ENCODE measurements at regions not wholly inside any gene's neighbourhood (a gene's known extent, or its start where the extent isn't known, plus 50 kb on each side); places are given as distances from the start of the nearest gene placed in this dataset.

DNA sequence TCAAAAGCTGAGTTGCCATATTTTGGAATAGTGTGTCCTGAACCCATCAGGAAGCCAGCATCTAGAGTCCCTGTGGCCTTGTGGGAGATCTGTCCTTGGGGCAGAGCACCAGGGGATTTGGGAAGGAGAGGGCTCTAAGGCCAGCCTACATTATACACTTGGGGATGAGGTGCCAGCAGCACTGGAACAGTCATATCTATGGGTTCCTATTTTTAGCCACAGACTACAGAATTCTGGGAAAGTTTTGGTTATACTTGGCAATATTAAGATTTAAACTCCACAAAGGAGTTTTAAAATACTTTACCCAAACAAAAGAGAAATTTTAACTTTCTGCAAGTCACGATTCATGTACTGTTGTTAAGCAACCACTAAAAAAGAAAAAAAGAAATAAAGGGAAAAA, 405.7 kb upstream of the MMADHC start:
- DNase-seq, result no peak

DNA sequence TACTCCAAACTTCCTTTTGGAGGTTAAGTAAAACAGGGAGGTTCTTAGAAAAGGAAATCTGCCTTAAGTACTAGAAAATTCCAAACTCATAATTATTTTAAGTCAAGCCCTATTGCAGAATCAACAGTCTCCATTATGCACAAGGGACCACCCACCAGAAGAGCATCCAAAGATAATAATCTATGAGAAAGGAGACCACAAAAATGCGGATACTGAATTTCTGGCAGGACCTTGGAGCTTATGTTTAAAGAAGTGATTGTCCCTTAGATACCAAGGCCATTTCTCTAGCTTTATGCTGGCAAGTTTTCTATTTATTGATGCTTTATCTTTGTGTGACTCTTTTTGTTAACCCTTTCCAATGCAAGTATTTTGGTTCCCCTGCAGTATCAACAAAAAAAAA, 404.0 kb upstream of the MMADHC start:
- peak; percentile 83 for DNase-seq

DNA sequence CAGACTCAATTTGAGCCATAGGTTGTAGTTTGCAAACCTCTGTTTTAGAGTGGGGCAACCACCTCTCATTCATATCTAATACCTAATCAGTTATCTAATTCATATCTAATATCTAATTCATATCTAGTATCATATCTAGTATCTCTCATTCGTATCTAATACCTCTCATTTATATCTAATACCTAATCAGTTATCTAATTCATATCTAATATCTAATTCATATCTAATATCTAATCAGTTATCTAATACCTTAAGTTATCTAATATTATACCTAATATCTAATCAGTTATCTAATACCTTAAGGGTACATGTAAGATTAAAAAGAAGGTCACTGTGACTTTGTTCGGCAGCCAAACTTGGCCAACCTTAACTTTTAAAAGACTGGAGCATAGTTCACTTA, 403.4 kb upstream of the MMADHC start:
- DNase-seq, result no peak

DNA sequence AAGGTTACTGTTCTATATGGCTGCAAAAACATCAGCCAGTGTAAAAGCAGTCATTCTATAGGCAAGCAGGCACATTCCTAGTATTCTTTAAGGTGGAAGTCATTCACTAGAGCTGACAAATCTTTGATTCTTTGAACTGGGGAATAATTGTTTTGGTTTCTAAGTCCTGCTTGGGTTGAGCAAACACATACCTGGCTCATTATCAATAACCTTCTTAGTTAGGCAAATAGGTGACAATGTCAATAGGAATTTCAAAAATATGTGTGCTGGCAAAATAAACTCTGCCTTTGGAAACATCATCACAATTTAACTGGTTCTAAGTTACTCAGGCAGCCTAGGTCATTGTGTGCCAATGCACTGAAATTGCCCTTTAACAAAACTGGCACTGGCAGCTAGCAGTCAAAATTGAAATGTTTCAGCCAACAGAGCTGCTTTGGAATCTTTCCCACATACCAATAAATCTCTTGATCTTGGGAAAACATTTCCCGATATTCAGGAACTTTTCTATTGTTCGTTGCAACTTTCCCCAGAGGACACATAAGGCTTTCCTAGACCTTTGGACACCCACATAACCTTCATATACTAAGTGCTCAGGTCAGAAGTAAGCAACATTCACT, 402.0 kb upstream of the MMADHC start:
- peak; percentile 59 for DNase-seq

DNA sequence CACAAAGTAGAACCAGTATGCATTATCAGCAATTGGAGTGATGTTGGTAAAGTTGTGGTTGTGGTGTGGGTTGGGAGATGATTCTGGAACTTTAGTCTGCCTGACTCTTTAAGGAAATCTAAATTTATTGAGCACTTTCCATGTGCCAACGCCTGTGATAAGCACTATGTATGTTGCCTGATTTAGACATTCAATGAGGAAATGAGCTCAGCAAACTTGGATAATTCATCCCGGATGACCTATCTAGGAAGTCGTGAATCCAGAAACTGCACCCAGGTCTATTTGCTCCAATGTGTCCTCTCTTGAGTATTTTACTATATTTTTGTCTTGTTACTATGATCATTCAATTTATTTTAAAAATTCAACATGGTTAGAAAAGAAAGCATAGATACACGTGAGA, 400.8 kb upstream of the MMADHC start:
- DNase-seq, result no peak

DNA sequence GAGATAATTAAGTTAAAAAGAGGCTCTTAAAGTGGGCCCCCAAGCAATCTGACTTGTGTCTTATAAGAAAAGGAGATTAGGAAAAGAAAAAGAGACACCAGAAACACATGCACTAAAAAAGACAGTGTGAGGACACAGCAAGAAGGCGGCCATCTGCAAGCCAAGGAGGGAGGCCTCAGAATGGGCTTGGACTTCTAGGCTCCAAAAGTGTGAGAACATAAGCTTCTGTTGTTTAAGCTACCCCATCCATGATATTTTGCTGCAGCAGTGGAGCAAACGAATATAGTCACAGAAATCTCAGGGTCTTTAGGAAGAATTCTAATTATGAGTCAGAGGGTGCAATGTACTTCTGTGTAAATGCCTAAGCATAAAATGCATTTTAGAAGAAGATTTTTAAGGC, 399.3 kb upstream of the MMADHC start:
- no peak for DNase-seq

DNA sequence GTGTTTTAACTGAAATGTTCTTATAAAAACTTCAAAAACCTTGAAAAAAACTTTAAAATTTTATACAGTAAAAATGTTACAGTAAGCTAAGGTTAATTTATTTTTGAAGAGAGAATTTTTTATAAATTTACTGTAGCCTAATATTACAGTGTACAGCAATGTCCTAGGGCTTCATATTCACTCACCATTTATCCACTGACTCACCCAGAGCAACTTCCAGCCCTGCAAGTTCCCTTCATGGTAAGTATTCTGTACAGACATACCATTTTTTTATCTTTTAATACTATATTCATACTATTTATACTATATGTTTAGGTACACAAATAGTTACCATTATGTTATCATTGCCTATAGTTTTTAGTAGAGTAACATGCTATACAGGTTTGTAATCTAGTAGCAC, 396.7 kb upstream of the MMADHC start:
- DNase-seq, result no peak

DNA sequence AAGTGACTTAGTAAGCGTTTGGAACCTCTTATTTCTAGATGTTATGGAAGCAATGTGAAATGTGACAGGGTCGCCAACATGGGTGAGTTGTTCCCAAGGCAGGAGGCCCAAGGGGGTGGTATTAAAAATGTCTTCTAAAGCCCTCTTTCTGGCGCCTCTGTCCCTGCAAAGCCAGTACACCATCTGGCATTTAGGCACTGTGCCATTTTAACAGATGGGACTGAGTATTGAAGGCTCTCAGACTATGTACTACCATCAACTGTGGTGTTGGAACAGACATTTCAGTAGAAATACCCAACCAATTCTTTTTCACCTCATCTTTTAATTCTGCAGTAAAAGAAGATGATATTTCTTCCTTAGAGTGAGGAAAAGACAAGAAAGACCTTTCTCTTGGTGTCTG, 384.5 kb upstream of the MMADHC start:
- peak; percentile 5 for DNase-seq

DNA sequence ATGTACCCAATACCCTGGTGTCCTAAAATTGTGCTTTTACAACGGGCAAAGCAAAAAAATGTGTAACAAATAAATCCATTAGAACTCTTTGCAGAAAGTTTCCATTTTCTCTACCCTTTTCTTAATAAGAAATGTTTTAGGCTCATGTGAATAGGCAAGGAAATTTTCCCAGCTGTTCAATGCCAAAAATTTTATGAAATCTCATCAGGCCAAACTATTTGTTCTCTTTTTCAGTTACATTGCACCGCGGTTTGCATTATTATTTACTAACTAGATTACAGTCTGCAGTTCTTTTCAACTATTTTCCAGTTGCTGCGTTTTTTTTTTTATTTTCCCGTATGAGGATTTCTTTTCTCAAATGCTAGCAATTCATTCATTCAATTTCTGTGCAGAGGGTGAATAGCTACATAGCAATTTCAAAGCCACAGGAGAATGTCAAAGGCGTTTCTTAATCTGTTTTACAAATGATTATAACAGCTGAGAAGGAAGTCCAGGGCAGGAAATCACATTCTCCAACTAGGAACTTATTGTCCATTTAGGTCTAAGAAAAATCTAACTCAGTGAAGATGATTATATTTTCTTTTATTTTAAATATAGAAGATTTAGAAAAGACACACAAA, 367.5 kb upstream of the MMADHC start:
- DNase-seq, result no peak

DNA sequence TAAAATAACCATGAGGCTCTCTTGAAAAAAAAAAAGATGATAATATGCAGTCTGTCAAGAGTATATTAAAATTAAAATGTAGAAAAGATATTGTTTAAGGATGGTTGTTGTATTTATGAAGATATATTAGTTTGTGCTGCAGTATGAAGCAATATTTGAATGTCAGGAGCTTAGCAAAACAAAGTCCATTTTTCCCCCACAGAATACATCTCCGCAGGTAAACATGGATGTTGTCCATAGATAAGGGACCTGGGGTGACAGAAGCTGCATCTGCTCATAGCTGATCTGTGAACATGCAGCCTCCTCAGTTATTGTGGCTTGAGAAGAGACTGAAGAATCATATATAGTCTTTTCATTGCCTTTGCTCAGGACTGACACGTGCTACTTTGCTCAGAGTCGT, 366.1 kb upstream of the MMADHC start:
- no peak for DNase-seq

DNA sequence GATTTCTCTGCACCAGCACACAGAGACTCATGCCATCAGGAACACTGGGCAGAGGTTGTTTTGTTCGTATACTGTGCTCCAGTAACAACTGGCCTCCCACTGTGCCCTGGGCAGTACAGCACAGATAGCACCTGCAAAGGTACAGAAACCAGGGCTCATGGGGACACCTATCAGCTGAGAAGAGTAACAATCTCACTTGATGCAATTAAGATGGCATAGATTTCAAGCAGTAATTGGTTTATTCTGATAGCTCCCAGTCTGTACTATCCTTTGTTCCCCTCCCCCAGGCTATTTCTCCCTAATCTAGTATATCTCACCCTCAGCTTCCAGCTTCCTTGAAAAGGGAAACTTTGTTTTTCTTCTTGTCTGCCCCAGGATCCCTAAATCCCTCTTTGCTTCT, 343.9 kb upstream of the MMADHC start:
- DNase-seq, result no peak

DNA sequence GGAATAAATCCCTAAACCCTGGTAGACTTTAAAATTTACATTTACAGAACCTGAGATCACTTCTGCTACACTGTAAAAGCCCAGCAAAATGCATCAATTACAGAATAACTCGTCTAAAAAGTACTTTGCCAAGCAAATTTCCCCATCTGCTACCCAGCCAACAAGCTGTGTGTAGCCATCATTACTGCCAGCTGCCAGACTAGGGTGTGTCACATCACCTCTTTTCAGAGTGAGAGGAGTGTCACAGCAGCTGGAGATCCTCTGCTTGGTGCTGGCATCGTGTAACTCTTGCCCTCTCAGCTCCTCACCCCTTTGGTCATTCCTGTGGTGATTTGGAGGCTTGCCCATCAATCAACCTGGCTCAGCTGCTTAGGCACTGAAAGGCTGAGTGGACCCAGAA, 340.4 kb upstream of the MMADHC start:
- DNase-seq, result no peak

DNA sequence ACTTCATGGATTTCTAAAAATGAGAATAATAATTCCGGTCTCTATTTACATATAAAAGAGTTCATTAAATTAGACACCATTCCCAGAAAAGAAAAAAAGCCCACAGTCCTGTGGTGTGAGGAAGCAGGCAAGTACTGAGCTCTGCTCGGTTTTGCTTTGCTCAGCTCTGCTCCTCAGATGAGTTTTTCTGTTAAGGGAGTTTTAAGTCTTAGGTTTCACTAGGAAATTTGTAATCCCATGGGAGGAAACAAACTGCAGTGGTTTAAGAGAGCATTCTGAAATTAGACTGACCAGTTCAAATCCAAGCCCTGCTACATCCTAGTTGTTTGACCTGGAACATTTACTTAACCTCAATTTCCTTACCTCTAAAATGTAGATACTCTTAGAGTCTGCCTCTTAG, 338.6 kb upstream of the MMADHC start:
- DNase-seq, result no peak

DNA sequence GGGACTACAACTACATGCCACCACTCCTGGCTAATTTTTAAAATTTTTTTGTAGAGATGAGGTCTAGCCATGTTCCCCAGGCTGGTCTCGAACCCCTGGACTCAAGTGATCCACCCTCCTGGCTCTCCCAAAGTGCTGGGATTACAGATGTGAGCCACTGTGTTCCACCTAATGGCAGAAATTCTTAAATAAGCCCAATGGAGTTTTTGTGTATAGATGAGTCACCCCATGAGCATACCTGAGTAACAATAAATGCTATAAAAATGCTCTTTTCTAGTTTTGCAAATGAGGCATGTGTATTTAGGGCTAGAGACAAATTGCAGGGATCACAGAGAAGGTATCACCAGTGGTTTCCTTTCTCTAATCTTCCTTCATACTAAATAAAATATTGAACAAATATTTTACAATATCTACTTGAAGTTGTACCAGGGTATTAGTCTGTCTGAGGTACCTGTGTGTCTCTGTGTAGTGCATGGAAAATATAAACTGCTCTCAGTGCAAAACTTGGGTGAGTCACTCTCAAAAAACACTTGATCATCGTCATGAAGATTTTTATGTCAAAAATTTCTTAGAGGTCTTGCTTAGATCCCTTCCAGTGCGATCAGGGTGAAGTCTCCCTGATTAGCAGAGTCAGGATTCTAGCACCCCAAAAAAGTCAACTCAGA, 337.1 kb upstream of the MMADHC start:
- no peak for DNase-seq

DNA sequence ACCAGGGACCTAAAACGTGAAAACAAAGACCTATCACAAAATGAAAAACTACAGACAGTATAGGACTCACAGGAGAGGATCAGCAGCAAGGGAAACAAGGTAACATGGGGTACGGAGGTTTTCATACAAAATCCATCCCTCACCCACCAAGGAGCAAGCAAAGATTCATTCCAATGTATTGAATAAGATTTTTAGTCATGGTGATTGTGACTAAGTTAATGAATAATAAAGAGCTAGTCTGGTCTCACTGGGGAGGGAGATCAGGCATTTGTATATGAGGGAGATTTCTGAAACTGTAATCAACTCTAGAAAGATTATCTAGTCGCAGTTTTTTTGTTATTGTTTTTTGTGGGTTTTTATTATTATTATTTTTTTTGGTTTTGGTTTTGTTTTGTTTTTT, 336.5 kb upstream of the MMADHC start:
- DNase-seq, result peak; percentile 41

DNA sequence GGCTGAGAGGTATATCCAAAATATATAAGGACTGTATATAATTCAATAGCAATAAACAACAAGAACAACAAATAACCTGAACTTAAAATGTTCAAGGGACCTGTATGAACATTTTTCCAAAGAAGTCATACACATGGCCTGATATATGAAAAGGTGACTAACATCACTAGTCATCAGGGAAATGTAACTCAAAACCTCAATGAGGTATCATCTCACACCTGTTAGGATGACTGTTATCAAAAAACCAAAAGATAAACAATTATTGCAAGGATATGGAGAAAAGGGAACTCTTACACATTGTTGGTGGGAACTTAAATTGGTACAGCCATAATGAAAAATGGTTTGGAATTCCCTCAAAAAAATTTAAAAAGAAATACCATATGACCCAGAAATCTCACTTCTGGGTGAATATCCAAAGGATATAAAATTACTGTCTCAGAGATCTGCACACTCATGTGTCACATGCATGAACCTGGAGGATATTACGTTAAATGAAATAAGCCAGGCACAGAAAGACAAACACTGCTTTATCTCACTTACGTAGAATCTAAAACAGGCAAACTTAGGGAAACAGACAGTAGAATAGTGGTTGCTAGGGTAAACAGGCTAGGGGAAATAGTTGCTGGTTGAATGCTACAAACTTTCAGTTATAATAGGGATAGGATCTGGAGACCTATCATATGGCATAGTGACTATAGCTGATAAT, 334.5 kb upstream of the MMADHC start:
- DNase-seq, result no peak

DNA sequence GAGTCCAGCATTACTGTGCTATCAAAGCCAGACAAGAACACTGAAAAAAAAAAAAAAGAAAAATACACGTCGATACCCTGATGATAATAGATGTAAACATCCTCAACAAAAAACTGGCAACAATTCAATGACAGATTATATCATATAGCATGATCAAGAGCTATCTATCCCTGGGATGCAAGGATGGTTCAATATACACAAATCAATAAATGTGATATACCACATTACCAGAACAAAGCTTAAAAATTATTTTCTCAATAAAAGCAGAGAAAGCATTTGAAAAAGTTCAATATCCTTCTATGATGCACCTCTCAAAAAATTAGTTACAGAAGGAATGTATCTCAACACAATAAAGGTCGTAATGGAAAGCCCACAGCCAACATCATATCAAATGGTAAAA, 332.8 kb upstream of the MMADHC start:
- DNase-seq, result no peak

DNA sequence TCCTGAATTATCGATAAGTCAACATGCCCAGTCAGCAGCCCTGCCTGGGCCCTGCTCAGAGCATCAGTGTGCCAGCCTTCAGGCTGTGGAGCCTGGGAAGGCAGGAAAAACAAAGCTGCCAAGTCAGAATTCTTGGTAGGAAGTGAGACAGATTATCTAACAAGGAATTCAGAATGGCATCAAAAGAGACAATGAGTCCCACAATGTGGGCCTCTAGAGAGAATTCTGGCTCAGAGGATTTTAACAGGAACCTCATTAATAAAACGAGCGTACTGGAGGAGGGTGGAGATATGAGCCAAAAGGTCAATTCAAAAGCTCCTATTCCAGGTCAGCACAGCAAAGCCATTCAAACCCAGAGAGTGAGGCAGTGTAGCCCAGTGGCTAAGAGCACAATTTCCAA, 327.6 kb upstream of the MMADHC start:
- DNase-seq, result no peak

DNA sequence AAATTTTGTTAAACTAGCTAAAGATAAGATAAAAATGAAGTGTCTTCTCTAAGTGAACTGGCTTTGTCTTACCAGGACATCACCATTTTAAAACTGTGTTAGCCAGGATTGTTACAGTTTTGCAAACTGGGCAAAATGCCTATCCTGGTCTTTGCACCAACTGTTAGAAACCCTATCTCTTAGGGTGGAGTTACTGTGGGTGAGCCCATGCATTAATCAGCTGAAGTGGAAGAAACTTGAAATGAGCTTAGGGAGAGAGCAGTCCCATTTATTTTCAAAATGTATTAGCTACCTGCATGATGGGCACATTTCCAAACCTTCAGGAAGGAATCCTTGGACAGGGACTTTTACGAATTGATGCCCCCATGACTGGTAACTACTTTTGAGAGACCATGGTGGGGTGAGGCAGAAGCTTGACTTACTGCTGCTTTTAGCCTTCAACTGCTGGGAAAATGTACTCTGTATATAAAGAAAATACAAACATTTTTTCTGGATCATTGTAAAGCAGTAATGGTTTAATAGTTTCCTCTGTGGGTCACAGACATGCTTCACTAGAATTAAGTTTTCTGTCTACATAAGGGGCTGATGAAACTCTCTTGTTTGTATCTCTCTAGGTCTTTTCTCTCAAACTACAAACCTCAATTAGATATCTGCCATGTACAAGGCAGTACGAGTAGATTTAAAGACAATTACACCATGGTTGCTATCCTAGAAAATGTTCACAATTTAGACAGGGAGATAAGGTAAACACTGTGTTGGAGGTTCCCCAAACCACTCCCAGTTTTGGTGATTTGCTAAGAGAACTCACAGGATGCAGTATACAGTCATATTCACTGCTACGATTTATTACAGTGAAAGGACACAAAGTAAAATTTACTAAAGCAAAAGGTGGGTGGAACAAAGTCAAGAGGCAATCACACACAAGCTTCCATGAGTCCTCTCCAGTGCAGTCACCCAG, 321.4 kb upstream of the MMADHC start:
- DNase-seq, result no peak

DNA sequence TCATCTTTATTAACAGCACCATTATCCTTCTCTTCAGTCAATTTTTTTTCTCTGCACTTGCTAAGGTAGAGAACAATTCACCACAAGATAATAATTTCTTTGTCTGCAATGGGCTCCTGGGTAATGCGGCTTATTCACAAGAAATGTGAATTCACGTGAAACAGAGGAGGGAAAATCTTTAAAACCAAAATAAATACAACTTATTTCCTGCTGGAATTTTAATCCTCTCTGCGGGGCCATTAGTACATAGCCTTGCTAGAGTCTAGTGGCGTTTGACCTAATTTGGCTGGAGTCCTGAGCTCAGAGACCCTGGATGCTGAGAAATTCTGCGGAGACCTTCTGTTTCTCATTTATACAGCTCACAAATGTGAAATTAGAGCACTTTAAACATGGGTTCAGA, 319.3 kb upstream of the MMADHC start:
- no peak for DNase-seq

DNA sequence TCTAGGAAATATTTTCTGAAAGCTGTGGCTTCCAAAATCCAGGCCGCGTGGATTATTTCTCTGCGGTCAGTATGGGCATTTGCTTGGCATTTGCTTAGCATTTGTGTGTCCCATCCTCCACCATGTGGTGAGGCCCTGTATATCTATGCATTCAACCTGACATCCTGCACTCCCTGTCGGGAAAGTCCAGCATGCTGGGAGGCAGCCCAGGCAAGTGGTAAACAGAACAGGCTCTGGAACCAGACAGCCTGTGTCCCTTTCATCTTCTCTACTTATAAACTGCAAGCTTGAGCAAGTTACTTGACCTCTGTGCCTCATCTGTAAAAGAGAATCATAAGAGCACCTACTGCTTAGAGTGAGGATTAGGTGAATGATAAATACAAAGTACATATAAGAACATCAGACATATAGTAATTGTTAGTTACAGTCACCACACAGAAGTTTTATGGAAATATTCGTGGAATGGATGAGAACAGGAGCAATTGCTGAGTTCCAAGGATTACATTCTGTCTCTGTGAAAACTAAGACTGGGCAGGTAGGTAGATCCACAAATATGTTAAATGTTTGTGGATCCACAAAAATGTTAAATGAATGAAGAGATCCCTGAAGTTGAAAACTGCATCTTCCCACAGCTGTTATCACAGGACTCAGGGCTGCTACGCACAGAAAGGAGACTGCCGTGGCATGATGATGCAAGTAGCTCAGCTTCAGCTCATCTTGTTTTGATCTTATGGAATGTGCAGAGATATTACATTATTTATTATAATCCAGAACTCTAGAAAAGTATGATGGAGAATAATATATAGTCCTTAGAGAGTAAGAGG, 317.0 kb upstream of the MMADHC start:
- peak; percentile 2 for DNase-seq

DNA sequence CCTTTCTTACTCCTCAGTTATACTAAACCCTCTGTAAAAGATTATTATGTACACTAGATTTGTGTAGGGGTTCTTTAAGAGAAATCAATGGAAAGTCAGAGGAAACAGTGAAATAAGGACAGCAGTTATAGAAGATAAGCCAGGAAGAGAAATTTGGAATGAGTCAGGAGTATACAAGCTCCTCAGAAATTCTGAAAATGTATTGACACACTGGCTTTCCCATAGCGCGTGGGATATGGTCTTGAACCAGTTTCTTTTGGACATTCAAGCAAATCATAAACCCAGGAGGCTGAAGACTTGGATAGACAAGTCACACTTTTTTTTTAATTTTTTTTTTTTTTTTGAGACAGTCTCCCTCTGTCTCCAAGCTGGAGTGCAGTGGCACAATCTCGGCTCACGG, 316.1 kb upstream of the MMADHC start:
- DNase-seq, result peak; percentile 27
